ENCODE measurements at regions not wholly inside any gene's neighbourhood (a gene's known extent, or its start where the extent isn't known, plus 50 kb on each side); places are given as distances from the start of the nearest gene placed in this dataset.

- TF ChIP-seq EP300 (IDR thresholded peaks at IDR 0.05) (no peak), POLR2A (IDR thresholded peaks at IDR 0.05; ENCODE audit: low read length) (no peak), EHF (CRISPR knock-in tag; IDR thresholded peaks at IDR 0.05) (no peak), CHD4 (IDR thresholded peaks at IDR 0.05; ENCODE audit: borderline replicate concordance) (no peak), RNF2 (IDR thresholded peaks at IDR 0.05; ENCODE audit: borderline replicate concordance, low read depth) (no peak), KDM1A (IDR thresholded peaks at IDR 0.05; ENCODE audit: low read depth) (no peak), CHD2 (IDR thresholded peaks at IDR 0.05; ENCODE audit: low read length, partially characterized antibody) (no peak), EHMT2 (IDR thresholded peaks at IDR 0.05; ENCODE audit: low read depth) (no peak)
- TF ChIP-seq, protein P1, sequence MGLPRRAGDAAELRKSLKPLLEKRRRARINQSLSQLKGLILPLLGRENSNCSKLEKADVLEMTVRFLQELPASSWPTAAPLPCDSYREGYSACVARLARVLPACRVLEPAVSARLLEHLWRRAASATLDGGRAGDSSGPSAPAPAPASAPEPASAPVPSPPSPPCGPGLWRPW (IDR thresholded peaks at IDR 0.05): no peak
- TF ChIP-seq, protein P2, sequence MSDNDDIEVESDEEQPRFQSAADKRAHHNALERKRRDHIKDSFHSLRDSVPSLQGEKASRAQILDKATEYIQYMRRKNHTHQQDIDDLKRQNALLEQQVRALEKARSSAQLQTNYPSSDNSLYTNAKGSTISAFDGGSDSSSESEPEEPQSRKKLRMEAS (IDR thresholded peaks at IDR 0.05): no peak
Observed at GRCh38 chr5:73265641-73266040, 92.6 kb downstream of the TMEM174 start.

Measured in A549 (cell line).